Ureter (tissue), 1 donor: ENCODE measurements at regions not wholly inside any gene's neighbourhood (a gene's known extent, or its start where the extent isn't known, plus 50 kb on each side); places are given as distances from the start of the nearest gene placed in this dataset.
"Not testable (repeated sequence)": the region's sequence is repeated elsewhere in the genome, so short reads cannot be mapped to it uniquely, and the experiment has no call there.

Source experiments
- DNase-seq: peaks from one replicate; pipeline ENCODE4 v3.0.0-alpha.2; 2020; ENCODE audit warnings: low spot score
- donor health status: DM: yes; HTN: yes; CAD: no.

DNA sequence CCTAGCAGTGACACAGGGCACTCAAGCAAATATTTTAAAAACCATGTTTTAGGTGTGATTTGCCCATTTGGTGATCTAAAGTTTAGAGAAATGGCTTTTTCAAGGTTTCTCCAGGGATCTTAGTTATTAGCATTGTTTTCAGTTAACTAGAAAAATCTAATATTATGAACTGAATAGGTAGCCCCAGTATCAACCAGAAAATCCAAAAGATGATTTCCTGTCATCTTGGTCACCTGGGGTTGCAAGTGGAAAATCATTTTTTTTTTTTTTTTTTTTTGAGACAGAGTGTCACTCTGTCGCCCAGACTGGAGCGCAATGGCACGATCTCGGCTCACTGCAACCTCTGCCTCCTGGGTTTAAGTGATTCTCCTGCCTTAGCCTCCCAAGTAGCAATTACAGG, 106.6 kb upstream of the FMN2 start:
- no peak for DNase-seq

DNA sequence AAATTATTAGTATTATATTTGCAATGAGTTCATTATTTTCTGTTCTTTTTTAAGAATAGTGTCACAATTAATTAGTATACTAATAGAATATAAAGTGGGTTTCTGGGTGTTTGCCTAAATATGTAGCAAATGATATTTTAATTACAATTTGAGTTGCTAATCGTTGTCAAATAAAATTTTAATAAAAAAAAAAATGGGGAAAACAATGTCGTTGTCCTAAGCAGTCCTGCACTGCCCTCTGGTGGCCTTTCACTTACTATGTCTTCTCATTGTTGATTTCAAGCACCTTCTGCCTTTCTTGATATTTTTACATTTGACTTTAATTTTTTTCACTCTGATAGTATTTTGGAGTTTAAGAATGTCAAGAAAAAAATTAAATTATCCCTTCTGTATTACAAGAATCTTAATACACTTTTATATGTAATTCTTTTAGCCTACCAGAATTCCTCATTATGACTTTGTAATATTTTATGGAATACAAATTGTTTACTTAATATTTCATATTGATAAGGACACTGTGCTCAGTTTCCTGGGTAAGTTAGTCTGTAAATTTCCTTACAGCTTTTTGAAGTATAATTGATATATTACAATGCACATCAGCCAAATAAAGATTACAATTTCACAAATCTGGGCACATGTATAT, 104.5 kb upstream of the FMN2 start:
- no peak for DNase-seq

DNA sequence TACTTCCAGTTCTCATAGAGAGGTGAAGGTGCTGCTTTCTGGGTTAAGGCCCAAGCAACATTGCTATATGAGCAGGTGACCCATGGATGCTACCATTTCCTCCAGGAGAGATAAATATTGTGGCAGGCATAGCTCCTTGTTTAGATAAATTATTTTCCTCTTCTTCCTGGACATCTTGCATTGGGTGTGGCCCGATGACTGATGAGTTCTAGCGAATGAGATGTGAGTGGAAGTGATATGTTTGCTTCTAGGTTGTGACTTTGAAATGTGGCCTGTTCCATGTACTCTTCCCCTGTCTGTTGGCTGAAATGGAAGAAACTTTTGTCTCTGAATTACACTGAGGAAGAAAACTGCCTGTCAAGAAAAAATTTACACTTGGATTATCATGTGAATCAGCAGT, 101.7 kb upstream of the FMN2 start:
- DNase-seq, result no peak

DNA sequence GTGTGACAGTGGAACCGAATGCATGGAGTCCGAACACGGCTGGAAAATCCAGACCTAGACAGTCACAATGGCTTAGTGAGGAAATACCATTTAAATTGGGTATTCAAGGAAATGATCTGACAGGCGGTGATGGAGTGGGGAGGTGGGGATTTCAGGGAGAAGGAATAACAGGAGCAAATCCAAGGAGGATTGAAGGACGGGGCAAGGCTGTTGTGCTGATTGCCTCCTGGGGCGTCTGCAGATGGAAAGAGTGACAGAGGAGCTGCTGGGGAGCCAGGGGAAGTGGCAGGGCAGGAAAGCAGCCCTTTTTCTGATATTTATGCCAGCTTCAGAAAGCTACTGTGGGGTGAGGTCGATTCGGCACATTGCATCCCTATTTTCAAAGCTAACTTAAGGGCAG, 99.1 kb upstream of the FMN2 start:
- not testable (repeated sequence) for DNase-seq

DNA sequence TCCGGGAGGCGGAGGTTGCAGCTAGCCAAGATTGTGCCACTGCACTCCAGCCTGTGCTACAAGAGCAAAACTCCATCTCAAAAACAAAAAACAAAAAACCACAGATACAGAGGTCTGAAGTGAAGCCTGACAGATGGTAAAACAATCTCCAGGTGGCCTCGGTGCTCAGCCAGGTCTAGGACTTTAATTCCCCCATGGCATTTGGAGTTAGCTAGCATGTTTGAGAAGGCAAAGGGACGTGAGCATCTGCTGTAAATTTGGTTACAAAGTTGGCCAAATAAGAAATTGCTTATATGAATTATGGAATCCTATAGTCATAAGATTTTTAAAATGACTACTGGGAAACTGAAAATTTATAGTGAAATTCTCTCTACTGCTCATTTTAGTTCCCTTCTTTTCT, 98.3 kb upstream of the FMN2 start:
- DNase-seq, result no peak

DNA sequence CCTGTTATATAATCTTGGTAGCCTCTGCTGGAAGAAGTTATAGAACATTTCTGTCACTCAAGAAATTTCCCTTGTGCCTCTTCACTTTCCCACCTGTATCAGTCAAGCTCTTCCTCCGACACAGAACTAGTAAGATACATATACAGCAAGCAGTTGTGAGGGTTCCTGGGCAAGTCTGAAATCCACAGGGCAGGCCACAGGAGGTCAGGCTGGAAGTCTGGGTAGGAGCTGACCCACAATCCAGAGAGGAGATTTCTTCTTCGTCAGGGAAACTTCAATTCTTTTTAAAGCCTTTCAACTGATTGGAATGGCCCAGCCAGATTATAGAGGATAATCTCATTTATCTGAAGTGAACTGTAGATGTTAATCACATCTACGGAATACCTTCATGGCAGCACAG, 96.4 kb upstream of the FMN2 start:
- DNase-seq, result no peak

DNA sequence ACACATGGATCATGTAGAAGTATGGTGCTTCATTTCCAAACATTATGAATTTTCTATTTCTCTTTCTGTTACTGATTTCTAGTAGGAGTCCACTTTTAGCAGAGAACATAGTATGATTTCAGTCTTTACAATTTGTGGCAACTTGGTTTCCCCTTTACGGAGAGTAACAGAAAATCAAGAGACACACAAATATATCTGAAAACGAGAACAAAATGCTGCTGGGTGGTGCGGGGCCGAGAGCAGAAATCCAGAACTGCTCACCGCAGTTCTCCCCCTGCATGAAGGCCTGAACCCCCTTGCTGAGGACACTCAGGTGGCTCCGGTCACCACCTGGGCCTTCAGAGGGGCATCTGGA, 94.5 kb upstream of the FMN2 start:
- no peak for DNase-seq

DNA sequence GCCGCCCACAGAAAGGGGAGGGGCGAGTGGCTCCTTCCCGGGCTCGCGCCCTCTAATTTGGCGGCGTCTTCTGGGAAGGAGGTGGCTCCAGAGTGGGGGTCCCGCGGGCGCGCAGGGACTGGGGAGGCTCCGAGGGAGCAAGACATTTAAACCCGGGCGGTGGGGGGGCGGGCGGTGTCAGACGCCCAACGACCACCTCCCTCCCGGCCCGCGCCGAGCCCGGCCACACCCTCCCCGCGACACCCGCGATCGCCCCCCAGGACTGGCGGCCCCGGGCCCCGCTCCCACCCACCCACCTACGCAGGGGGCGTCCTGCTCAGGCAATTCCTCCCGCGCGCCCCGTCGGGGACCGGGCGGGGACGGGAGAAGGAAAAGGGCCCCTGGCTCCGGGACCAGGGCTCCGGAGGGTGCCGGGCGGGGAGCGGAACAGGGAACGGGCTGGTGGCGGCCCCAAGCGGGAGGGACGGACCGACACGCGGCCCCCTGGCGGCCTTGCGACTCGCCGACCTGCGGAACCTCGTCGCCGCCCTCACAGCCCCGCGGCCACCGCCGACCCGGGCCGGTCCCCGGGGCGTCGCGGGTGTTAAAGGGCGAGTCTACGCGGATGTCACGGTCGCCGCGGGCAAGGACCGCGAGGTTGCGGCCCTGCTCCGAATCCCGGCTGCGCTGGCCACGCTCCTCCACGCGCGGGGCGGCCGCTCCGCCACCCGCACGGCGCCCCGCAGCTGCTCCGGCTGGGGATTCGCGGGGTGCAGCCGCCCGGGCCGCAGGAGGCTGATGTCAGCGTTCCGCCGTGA, 94.0 kb upstream of the FMN2 start:
- DNase-seq, result no peak

DNA sequence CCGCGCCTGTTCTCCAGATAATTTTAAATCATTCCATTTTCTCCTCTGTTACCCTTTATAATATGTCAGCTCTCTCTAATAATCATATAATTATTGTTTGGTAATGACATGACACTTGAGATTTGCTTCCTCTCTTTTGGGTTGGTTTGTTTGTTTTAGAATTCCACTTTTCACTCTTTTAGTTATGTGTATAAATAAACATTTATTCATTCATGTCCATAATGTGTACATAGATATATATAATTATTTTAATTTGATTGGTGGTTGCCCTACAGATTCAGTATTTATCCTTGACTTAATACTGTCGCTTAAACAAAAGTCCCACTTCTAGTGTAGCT, 93.4 kb upstream of the FMN2 start:
- DNase-seq, result no peak

DNA sequence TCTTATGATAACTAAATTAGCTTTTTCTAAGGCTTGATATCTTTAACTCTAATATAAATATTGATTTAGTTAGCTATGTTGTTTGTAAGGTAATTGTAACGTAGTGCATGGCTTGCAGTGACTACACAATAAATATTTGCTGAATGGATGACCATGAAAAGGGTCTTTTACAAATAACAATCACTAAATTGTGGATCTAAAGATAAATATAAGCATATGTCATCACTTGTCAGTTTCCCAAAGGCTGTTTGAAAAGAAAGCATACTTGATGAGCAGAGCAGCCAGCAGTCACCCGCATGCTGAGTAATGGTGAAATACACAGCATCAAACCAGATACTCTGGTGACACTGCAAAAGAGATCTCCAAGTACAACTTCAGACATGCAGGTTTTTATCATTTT, 92.5 kb upstream of the FMN2 start:
- no peak for DNase-seq

DNA sequence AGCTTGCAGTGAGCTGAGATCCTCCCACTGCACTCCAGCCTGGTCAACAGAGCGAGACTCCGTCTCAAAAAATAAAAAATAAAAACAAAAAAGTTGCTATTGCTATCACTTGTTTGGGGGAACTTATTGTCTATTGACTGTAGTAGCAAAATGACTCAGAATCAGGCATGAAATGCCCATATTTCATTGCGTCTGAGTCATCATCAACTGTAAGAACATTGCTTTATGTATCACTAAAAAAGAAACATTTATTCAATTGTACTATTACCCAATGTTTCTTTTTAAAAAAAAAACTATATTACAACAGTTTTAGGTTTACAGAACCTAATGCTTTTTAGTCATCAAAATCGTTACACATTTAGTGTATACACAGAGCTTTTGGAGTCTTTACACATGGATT, 91.0 kb upstream of the FMN2 start:
- DNase-seq, result no peak

DNA sequence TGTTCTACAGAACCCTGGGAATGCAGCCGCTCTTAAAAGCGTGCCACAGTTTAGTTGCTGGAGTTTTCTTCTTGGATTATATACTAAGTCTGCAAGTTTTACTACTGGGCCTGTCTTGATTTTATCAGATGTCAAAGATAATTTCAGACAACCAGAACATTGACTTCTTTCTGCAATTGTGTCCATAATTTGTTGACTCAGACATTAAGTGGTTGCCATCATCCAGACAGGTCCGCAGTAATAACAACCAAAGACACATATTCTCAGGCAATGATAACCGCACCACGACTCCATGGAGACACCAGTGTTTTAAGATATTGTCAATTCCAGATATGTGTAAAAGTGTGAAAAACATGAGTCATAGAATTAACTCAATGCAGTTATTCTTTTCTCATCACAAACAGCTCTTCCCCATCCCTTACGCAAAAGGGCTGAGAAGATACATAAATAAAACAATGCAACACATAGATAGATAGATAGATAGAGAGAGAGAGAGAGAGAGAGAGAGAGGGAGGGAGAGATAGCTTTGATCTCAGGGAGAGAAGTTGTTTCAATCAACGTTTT, 90.4 kb upstream of the FMN2 start:
- no peak for DNase-seq

DNA sequence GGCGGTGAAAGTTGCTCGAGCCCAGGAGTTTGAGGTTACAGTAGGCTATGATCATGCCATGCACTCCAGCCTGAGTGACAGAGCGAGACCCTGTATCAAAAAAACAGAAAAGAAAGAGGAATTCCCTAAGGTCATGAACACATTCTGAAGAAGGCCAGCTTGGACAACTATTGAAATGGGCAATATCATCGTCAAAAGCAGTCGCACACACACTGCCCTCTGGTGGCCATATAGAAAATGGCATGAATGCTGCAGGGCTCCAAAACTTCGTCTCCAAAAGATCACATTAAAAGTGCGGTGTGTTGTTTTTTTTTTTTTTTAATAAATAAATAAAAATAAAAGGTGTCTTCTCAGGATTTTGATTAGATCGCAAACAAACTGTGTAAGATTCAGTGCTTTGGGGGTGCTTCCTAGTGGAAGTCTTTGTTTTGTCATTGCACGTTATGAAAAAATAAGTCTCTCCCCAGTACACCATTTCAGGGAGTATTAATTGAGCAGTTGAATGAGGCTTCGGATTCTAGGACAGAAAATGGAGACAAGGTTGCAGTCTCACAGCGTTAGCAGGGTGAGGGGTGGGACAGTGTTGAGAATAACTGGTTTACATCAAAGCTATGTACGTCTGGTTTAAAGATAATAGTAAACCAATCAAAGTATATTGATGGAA, 87.5 kb upstream of the FMN2 start:
- no peak for DNase-seq

DNA sequence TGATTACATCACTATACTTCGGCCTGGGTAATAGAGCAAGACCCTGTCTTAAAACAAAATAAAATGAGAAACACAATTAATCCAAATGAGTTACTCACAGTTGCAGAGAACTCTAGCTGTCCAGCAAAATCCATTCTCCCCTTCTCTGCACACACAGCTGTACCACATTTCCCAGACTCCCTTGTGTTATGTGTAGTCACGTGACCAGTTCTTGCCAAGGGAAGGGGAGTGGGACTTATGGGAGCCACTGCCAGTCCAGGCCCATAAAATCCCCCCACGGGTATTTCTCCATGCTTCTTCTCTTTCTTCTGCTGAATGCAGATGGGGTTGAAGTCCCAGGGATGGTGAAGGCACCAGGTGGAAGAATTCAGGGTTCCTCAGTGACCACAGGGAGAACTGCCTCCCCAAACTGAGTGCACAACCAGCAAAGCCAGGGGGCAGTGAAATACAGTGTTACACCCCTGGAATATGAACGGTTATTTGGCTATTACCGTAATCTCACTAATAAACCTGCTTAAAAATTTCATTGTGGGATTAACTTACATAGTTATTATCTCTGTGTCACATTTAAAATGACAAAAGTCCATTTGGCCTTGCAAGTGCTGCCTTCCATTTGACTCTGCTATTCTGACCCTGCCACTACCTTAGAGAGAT, 85.6 kb upstream of the FMN2 start:
- no peak for DNase-seq

DNA sequence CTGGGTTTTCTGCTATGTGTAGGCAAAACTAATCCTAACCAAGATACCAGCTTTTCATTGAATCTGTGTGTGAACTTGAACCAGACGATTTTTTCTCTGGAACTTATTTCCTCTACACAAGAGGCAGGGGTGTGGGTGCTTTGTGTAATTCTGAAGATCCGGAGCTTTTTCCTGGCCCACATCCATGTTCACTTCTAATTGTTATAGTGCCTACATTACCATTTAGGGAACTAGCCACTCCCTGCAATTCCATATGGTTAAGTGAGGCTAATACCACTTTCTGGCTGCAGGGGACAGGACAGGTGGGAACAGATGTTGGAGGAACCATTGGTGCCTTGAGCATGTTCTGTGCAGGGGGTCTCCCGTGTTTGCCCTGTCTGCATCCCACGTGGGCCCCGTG, 83.4 kb upstream of the FMN2 start:
- no peak for DNase-seq

DNA sequence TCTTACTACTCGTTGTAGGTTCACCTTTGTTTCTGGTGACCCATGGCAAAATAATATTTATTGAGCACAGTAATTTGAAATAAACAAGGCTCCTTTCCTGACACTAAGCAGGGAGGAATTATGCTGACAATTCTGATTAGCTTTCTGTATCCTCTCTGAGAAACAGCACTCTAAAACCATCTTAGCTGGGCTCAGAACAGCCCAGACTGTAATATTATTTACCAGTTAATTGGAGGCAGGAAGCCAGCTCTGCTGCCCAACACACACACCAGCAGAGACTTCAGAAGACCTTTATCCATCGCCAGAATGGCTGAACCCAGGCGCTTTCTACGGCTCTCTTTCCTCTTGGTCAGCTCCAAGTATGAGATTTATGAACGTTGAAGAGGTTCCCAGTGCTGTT, 77.6 kb upstream of the FMN2 start:
- DNase-seq, result no peak

DNA sequence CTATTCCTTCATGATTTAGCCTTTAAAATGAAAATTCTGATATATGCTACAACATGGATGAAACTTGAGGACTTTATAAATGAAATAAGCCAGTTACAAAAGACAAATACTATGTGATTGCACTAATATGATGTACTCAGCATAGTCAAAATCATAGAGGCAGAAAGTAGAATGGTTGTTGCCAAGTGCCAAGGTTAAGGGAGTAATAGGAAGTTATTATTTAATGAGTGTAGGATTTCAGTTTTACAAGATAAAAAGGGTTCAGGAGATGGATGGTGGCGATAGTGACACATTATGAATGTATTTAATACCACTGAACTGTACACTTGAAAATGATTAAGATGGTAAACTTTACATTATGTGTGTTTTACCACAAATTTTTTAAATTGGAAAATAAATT, 73.1 kb upstream of the FMN2 start:
- no peak for DNase-seq

DNA sequence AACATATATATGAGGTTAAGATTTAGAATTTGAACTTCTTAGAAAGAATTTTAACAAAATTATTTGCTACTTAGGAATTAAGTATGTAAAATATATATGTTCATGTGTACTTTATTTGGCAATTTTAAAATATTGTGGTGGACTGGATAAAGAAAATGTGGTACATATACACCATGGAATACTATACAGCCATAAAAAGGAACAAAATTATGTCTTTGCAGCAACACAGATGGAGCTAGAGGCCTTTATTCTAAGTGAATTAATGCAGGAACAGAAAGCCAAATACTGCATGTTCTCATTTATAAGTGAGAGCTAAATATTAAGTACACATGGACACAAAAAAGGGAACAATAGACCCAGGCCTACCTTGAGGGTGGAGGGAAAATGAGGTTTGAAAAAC, 72.2 kb upstream of the FMN2 start:
- DNase-seq, result no peak

DNA sequence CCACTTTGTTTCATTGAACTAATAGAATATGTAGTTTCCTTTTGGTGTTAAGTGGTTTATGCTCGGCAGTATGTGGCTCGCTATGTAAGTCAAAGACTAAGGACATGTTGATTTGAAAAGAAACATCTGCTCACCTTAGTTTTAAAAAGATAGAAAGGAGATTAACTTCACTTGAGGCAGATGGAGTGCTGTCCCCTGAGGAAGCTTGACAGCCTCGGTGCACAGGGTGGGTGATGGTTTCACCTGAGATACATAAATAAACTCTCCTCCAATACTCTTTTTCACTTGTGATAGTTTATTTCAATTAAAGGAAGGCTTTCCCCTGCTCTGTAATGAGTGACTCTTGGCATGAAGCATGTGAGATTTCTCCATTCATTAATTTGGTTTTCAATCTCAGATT, 70.8 kb upstream of the FMN2 start:
- no peak for DNase-seq

DNA sequence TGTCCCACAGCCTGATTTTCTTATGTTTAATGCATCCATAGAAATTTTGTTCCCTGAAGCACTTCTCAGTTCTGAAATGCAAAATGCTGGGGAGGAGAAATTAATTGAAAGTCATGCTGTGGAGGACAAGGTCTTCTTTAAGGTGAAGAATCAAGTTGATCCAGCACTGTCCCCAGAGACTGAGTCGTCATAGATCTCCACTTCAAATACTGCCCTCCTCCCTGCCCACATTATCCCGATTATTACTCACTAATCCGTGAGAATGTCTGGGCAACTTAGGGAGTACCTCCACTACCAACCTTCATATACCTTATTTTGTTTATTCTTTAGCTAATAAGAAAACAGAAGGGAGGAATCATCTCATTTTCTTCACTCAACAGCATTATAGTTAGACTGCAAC, 70.0 kb upstream of the FMN2 start:
- DNase-seq, result no peak

DNA sequence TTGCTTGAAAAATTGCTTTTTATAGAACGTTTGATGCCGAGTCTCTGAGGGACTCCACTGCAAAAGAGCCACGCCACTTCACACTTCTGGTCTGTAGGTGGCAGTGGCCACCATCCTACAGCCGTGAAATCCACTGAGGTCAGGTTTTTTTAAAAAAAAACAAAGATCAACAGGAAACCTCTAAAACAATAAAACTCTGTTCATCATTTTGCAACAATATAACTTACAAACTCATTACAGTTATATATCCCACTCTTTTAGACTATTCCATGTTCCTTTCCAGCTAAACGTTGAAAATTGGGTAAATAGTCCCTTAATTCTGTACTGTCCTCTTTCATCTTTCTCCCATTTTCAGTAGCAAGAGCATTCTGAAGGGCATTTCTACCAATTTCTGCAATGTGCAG, 64.6 kb upstream of the FMN2 start:
- no peak for DNase-seq

DNA sequence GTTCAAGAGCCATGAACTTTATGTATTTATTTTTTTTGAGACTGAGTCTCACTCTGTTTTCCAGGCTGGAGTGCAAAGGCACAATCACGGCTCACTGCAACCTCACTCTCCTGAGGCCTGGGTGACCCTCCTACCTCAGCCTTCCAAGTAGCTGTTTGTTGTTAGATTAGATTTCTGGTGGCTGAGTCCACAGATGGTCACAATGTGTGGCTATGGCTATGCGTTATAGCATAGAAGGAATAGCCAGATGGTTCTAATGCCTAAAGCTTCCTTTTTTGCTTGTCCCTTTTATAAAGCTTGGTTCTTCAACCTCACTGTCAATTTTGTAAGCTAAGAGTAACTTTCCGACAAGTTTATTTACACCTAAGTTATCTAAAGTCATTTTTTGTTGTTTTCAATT, 62.3 kb upstream of the FMN2 start:
- no peak for DNase-seq

DNA sequence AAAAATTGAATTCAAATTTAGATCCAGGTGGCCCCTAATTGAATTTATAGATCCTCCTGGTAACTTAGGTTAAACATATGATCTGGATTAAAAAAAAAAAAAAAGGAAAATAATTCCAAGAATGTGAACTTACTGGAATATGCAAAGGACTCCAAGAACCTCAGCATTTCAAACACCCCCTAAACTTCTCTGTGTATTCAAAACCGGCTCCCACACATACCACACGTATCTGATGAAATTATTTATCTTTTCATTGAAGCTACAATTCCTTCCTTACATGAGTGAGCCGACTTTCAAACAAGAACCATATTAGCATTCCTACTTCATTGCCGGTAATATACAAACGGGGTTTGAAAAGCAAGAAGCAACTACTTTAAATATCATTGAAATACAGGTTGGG, 61.4 kb upstream of the FMN2 start:
- DNase-seq, result no peak
